GM18507 (cell line): ENCODE measurements at regions not wholly inside any gene's neighbourhood (a gene's known extent, or its start where the extent isn't known, plus 50 kb on each side); places are given as distances from the start of the nearest gene placed in this dataset.

Source experiments
- DNase-seq: peaks from one replicate; pipeline ENCODE4 v3.0.0; 2011; ENCODE audit warnings: low read depth; ENCODE audit not compliant: insufficient read length; ENCODE audit errors: extremely low spot score
- FAIRE-seq: peaks from 2 replicates; lab custom pipeline; 2011; peaks lifted over from hg19 to GRCh38; lab: Jason Lieb, UNC

GRCh38 chr13:50588491-50589130, 254.9 kb downstream of the DLEU7 start:
- no peak for FAIRE-seq

GRCh38 chr13:50589139-50589538, 254.4 kb downstream of the DLEU7 start:
- DNase-seq: no peak
- no peak for FAIRE-seq

More at GRCh38 chr13:50588491-50589130, 254.9 kb downstream of the DLEU7 start:
- DNase-seq: no peak

- no peak for DNase-seq
- FAIRE-seq: no peak
Observed at GRCh38 chr13:50589651-50590054, 253.8 kb downstream of the DLEU7 start.

- DNase-seq (no peak), FAIRE-seq (no peak)
Observed at GRCh38 chr13:50592412-50593155, 250.9 kb downstream of the DLEU7 start.

- FAIRE-seq: no peak
- DNase-seq: no peak
Observed at GRCh38 chr13:50593207-50593606, 250.3 kb downstream of the DLEU7 start.

GRCh38 chr13:50594276-50595051, 249.0 kb downstream of the DLEU7 start:
- DNase-seq (peak; percentile 44), FAIRE-seq (peak; percentile 89)

GRCh38 chr13:50595196-50595595, 248.3 kb downstream of the DLEU7 start:
- no peak for FAIRE-seq
- DNase-seq: no peak

GRCh38 chr13:50596156-50596555, 247.3 kb downstream of the DLEU7 start:
- no peak for FAIRE-seq
- no peak for DNase-seq

GRCh38 chr13:50596776-50597203, 246.7 kb downstream of the DLEU7 start:
- FAIRE-seq (no peak), DNase-seq (no peak)

- FAIRE-seq (peak; percentile 93), DNase-seq (no peak)
Observed at GRCh38 chr13:50598338-50598737, 245.2 kb downstream of the DLEU7 start.

- DNase-seq (no peak), FAIRE-seq (peak; percentile 59)
Observed at GRCh38 chr13:50599046-50599445, 244.4 kb downstream of the DLEU7 start.

GRCh38 chr13:50599927-50600326, 243.6 kb downstream of the DLEU7 start:
- FAIRE-seq (no peak), DNase-seq (no peak)

- no peak for DNase-seq
- FAIRE-seq: no peak
Observed at GRCh38 chr13:50608370-50608769, 235.1 kb downstream of the DLEU7 start.

GRCh38 chr13:50609011-50609410, 234.5 kb downstream of the DLEU7 start:
- FAIRE-seq (no peak), DNase-seq (no peak)

- no peak for DNase-seq
- FAIRE-seq: no peak
Observed at GRCh38 chr13:50610238-50610637, 233.3 kb downstream of the DLEU7 start.

GRCh38 chr13:50611117-50611781, 232.2 kb downstream of the DLEU7 start:
- FAIRE-seq (no peak), DNase-seq (no peak)

- DNase-seq (no peak), FAIRE-seq (no peak)
Observed at GRCh38 chr13:50612717-50613116, 230.8 kb downstream of the DLEU7 start.

- no peak for FAIRE-seq
- no peak for DNase-seq
Observed at GRCh38 chr13:50613356-50613831, 230.1 kb downstream of the DLEU7 start.

GRCh38 chr13:50615234-50615633, 228.3 kb downstream of the DLEU7 start:
- DNase-seq (no peak), FAIRE-seq (no peak)

GRCh38 chr13:50616101-50616500, 227.4 kb downstream of the DLEU7 start:
- DNase-seq: no peak
- no peak for FAIRE-seq
